ENCODE measurements at regions not wholly inside any gene's neighbourhood (a gene's known extent, or its start where the extent isn't known, plus 50 kb on each side); places are given as distances from the start of the nearest gene placed in this dataset.
"Not testable (repeated sequence)": the region's sequence is repeated elsewhere in the genome, so short reads cannot be mapped to it uniquely, and the experiment has no call there.

DNA sequence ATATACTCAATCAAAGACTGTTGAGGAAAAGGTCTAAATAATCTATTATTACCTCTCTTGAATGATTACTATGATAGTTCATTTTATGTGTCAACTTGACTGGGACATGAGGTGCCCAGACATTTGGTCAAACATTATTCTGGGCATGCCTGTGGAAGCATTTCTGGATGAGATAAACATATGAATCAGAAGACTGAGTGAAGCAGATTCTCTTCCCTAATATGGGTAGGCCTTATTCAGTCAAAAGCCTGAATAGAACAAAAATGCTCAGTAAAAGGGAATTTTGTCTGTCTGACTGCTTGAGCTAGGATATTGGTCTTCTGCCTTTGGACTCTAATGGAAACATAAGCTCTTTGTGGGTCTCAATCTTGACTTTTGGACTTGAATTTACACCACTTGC is 73.3 kb upstream of the SOX13 start:
- DNase-seq = no peak

DNA sequence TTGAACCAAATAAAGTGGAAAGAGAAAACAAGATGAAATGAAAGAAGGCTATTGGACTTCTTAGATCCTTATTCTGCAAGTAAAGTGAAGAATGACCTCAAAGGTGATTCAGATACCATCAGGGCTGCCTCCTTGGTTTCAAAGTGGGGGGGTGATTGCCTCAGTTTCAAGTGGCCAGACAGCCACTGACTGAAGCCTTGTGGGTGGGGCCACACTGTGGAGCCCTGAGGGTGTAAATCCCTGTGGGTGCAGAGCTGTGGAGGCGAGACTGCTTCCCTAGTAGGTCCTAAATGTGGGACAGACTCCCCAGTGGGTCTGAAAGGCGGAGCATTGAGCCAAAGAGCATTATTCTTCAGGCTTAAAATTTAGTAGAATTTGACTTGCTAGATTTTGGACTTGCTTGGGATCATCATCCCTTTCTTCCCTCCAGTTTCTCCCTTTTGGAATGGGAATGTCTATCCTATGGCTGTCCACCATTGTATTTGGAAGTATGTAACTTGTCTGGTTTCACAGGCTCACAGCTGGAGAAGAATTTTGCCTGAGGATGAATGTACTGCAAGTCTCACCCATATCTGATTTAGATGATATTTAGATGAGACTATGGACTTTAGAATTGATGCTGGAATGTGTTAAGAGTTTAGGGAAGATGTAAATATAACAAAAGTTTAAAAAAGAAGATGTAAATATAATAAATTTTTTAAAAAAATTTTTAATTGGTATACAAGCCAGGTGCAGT is 71.6 kb upstream of the SOX13 start:
- DNase-seq = no peak

DNA sequence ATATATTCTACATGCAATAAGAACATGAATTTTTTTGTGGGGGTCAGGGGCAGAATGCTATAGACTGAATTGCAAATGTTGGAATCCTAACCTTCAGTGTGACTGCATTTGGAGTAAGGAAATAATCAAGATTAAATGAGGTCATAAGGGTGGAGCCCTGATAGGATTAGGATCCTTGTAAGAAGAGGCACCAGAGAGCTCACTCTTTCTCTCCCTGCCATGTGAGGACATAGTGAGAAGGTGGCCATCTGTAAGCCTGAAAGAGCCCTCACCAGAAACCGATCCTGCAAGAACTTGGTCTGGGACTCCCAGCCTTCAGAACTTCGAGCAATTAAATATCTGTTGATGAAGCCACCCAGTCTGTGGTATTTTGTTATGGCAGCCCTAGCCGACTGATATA is 70.3 kb upstream of the SOX13 start:
- DNase-seq = no peak

DNA sequence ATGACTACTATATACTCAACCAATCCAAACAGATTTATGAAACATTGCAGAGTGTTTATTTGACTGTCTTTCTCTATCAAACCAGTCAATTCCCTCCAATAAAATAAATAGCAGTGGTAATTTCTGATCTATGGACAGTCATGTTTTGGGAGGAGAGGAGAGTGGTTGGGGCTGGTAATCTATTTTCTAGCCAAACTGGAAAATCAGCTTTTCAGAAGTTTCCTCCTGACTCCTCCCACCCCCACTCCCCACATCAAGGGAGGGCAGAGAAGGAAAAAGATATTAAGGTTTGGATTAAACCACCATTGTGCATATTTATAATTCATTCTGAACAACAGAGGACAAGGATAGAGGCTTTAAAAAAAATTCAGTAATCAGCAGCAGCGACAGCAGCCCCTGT is 69.4 kb upstream of the SOX13 start:
- DNase-seq = no peak

- DNase-seq = no peak
Measured at GRCh38 chr1:204011426-204011825, 61.5 kb upstream of the SOX13 start.

DNA sequence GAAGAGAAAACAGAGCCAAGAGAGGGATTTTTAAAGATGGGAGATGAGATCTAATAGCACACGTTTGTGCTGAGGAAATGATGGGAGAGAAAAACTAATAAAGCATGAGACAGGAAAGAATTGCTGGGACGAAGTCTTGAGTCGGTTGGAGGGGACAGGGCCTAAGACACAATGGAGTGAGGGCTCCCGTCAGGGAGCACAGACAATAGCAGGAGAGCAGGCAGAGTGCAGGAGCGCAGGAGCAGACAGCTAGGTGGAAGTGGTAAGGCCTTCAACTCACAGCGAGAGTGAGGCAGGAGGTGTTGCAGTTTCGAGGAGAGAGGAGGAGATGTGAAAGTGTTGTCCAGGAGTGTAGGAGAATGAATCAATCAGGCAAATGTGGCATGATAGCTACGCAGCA is 59.9 kb upstream of the SOX13 start:
- DNase-seq = no peak

DNA sequence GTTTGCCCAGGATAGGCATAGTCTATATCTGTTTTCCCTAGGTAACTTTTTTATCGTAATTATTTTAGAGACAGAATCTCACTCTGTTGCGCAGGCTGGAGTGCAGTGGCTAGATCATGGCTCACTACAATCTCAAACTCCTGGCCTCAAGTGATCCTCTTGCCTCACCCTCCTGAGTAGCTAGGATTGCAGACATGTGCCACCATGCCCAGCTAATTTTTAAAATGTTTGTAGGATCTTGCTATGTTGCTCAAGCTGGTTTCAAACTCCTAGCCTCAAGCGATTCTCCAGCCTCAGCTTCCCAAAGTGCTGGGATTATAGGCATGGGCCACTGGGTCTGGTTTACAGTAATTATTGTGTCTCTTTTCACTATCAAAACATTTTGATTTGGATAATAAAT is 58.6 kb upstream of the SOX13 start:
- no peak for DNase-seq

DNA sequence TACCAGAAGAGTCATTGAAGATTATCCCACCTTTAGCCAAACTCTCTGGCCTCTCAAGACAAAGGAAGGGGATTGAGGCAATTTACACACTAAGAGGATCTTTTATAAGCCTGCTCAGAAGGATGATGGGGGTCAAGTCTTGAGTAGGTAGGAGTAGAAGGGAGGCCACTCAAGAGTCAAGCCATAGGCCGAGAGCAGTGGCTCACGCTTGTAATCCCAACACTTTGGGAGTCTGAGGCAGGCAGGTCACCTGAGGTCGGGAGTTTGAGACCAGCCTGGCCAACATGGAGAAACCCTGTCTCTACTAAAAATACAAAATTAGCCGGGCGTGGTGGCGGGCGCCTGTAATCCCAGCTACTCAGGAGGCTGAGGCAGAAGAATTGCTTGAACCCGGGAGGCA is 58.0 kb upstream of the SOX13 start:
- DNase-seq = not testable (repeated sequence)

DNA sequence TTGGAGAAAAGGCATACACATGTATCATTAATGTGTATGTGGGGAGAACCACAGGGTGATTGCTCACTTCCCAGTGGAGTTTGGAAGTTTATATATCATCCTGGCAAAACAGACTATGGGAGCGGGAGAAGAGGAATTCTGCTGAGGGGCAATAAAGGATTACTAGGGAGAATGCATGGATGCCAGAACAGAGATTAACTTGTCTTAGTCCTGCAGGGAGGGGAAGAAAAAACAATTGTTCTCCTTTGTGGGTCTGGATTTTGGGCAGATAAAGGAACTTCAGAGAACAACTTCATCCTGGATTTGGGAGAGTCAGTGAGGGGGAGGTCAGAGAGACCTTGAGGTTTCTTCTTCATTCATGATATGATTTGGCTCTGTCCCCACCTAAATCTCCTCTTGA is 55.9 kb upstream of the SOX13 start:
- DNase-seq = no peak

- no peak for DNase-seq
Measured at GRCh38 chr1:204018460-204018859, 54.5 kb upstream of the SOX13 start.
